ENCODE measurements at regions not wholly inside any gene's neighbourhood (a gene's known extent, or its start where the extent isn't known, plus 50 kb on each side); places are given as distances from the start of the nearest gene placed in this dataset.
"Not testable (repeated sequence)": the region's sequence is repeated elsewhere in the genome, so short reads cannot be mapped to it uniquely, and the experiment has no call there.

DNA sequence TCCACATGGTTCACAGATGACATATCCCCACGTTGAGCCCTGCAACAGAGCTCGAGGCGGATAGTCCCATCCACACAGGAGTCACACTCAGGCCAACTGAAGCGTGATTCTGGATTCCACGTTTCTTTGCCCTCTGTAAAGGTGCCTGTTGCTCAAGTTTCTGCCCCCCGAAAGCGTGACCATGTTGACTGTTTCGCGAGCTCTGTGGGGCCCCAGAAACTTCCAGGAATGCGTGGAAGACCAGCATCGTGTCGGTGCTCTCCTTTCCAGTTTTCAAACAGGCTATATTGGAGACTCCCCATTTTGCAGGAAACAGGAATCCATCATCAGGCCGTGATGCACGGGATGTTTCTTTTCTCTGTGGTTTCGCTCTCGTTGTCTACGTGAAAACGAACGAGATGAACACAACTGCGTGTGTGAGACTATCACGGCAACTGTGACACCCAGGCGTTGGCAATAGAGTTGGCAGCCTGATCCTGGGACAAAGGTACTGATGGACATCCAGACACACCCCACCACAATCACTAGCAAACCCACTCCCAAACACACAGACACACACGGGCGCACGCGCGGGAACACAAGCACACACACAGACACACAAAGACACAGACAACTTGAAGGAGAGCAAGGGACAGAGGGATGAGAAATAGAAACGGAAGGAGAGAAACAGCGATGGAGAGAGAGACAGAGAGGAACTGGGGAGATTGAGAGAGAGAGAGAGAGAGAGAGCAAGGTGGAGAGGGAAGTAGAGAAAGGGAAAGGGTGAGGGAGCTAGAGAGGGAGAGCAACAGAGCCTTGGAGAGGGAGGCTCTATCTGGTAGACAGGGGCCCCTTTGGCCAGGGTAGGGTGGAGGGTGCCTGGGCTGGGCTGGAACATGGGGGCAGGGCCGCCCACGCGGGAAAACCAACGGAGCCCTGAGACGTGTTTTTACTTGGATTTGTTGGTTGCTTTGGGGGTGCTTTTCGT is 1609.3 kb downstream of the SPATA31A7 start:
- Mint-ChIP-seq H3K27me3 (peaks cover 8 to 25% of the 10 kb centered on the region in 2 donors), H3K36me3 (ENCODE audit: insufficient read depth) (peaks cover 29% of the 10 kb centered on the region), H3K27ac (peak overlapping the region; percentile 4 to 61), H3K4me3 (peak overlapping the region; percentile 57 to 69), H3K4me1 (ENCODE audit: low read depth in 2 of 2) (peaks cover 25 to 28% of the 10 kb centered on the region in 2 donors)
- not testable (repeated sequence) for ATAC-seq (replicated peaks); H3K9me3 Mint-ChIP-seq
- peak; percentile 31 to 35 (median 35) for DNase-seq

DNA sequence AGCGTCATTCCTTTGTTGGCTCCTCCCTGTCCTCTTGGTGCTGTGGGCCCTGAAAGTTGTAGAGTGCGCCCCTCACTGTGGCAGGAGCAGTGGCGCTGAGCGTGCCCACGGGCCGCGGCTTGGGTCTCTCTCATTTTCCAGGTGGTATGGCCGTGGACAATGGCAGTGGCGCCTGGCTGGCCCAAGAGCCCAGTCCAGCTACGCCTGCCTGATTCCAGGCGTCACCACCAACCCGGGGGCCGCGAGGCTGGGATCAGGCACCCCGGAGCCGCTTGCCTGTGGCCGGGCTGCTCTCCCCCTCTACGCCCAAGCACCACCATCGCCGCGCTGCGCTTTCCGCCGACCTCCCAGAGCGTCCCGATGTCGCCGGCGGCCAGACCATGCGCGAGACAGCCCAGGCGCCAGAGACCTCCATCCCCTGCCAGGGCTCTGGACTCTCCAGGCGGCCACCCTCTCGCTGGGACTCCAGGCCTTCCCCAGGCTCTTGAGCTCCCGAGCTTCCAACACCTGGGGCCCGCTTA is 1610.1 kb downstream of the SPATA31A7 start:
- H3K36me3 Mint-ChIP-seq (ENCODE audit: insufficient read depth) = peaks cover 29% of the 10 kb centered on the region
- not testable (repeated sequence) for ATAC-seq (replicated peaks); H3K9me3 Mint-ChIP-seq
- H3K4me1 Mint-ChIP-seq (ENCODE audit: low read depth in 2 of 2) = peaks cover 25 to 28% of the 10 kb centered on the region in 2 donors
- DNase-seq = peak; percentile 10 to 25 (median 24)
- H3K27ac Mint-ChIP-seq = peak overlapping the region; percentile 4 to 61
- H3K27me3 Mint-ChIP-seq = peaks cover 15 to 32% of the 10 kb centered on the region in 2 donors
- peak overlapping the region; percentile 57 to 74 for H3K4me3 Mint-ChIP-seq

DNA sequence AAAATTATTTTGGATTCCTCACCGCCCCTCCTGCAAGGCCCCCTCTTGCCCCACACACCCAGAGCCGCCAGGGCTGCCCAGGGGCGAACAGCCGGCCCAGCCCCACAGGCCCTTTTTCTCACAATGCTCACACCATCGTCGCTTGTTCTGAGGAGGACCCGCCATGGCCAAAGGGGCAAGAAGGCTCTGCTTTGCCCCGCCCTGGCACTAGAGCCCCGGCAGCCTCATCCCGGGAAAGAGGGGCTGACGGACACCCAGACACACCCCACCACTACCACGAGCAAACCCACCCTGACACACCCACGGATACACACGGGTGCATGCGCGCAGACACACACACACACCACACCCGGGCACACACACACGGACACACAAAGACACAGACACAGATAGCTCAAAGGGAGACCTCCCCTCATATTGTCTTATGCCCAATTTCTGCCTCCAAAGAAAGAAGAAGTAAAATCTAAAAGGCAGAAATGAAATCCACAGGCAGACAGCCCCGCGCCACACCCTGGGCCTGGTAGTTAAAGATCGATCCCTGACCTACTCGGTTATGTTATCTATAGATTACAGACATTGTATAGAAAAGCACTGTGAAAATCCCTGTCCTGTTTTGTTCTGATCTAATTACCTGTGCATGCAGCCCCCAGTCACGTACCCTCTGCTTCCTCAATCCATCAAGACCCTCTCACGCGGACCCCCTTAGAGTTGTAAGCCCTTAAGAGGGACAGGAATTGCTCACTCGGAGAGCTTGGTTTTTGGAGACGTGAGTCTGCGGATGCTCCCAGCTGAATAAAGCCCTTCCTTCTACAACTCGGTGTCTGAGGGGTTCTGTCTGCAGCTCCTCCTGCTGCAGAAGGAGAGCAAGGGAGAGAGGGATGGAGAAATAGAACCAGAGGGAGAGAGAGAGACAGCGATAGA is 1610.9 kb downstream of the SPATA31A7 start:
- H3K9me3 Mint-ChIP-seq; ATAC-seq (replicated peaks): not testable (repeated sequence)
- Mint-ChIP-seq H3K27ac (peak overlapping the region; percentile 12 to 91), H3K27me3 (peaks cover 16 to 40% of the 10 kb centered on the region in 2 donors), H3K36me3 (ENCODE audit: insufficient read depth) (peaks cover 29% of the 10 kb centered on the region), H3K4me1 (ENCODE audit: low read depth in 2 of 2) (peaks cover 25 to 28% of the 10 kb centered on the region in 2 donors), H3K4me3 (peak overlapping the region; percentile 57 to 74)
- peak; percentile 24 to 27 (median 24) for DNase-seq

DNA sequence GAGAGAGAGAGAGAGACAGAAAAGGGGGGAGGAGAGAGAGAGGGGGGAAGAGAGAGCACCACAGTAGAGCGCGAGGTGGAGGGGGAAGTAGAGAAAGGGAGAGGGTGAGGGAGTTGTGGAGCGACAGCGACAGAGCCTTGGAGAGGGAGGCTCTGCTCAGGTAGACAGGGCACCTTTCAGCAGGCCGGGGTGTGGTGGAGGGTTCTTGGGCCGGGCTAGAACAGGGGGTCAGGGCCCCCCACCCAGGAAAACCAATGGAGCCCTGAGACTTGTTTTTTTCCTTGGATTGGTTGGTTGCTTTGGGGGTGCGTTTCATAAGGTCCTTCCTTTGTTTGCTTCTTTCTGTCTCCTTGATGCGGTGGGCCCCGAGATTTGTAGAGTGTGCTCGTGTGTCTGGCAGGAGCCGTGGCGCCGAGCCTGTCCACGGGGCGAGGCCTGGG is 1611.6 kb downstream of the SPATA31A7 start:
- not testable (repeated sequence) for H3K9me3 Mint-ChIP-seq; ATAC-seq (replicated peaks)
- Mint-ChIP-seq H3K36me3 (ENCODE audit: insufficient read depth) (peaks cover 29% of the 10 kb centered on the region), H3K4me1 (ENCODE audit: low read depth in 2 of 2) (peaks cover 25 to 28% of the 10 kb centered on the region in 2 donors), H3K27me3 (peaks cover 16 to 42% of the 10 kb centered on the region in 2 donors), H3K4me3 (peak overlapping the region; percentile 57 to 74), H3K27ac (peak overlapping the region; percentile 12 to 91)
- DNase-seq = peak in 1 of 3 experiments; percentile 21

DNA sequence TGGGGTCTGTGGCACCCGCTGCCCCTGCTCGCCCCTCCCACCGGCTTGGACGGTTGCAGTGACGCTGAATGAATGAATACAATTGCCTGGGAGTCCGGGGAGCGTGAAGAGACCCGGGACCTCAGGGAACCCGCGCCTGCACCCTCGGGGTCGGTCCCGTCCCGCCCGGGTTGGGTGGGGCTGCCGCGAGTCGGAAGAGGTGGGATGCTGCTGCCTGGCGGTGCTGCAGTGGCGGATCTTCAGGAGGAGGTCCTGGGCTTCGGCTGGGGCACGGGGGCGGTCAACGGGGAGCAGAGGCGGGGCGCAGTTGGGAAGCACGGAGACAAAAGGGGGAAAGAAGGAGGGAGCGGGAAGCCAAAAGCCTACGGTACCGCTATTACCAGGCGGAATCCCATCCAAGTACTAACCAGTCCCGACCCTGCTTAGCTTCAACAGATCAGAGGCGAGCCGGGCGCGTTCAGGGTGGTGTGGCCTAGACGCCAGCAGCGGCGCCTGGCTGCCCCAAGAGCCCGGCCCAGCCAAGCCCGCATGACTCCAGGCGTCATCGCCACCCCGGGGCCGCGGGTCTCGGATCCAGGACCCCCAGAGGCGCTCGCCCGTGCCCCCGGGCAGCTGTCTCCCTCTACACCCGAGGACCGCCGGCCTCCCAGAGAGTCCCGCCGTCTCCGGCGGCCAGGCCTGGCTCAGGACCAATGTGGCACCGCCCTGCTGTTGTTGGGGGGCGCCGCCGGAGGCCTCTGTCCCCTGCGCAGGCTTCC is 1612.3 kb downstream of the SPATA31A7 start:
- peak overlapping the region; percentile 12 to 91 for H3K27ac Mint-ChIP-seq
- H3K27me3 Mint-ChIP-seq = peaks cover 16 to 42% of the 10 kb centered on the region in 2 donors
- peaks cover 25 to 28% of the 10 kb centered on the region in 2 donors for H3K4me1 Mint-ChIP-seq (ENCODE audit: low read depth in 2 of 2)
- H3K36me3 Mint-ChIP-seq (ENCODE audit: insufficient read depth) = peaks cover 29% of the 10 kb centered on the region
- peak overlapping the region; percentile 57 to 74 for H3K4me3 Mint-ChIP-seq
- H3K9me3 Mint-ChIP-seq = not testable (repeated sequence)
- peak; percentile 98 for ATAC-seq (replicated peaks)
- DNase-seq = peak; percentile 75 to 87 (median 82)

DNA sequence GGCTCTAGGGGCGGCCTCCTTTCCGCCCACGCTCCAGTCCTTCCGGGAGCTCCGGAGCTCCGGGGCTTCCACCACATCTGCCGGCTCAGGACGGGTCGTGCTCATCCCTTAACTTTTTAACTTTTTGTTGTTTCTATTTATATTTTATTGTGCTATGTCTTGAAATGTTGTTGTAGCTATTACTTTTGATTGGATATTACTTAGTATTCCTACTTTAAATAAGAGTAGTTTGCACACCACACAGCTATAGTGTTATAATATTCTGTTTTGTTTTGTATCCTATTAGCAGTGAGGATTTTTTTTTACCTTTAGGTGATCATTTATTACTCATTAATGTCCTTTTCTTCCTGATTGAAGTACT is 1612.9 kb downstream of the SPATA31A7 start:
- not testable (repeated sequence) for DNase-seq
- H3K27ac Mint-ChIP-seq = peak overlapping the region; percentile 12 to 91
- peaks cover 16 to 42% of the 10 kb centered on the region in 2 donors for H3K27me3 Mint-ChIP-seq

DNA sequence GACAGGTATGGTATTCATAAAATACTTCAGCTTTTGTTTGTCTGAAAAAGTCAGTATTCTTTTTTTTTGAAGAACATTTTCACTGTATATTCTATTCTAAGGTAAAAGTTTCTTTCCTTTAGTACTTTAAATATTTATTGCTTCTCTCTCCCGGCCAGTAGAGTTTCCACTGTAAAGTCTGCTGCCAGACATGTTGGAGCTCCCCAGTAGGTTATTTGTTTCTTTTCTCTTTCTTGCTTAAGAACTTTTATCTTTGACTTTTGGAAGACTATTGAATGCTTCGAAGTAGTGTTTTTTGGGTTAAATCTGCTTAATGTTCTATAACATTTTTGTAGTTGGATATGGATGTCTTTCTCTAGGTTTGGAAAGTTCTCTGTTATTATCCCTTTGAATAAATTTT is 1613.3 kb downstream of the SPATA31A7 start:
- H3K27ac Mint-ChIP-seq = peak overlapping the region; percentile 12 to 91
- peaks cover 29% of the 10 kb centered on the region for H3K36me3 Mint-ChIP-seq (ENCODE audit: insufficient read depth)
- peaks cover 18 to 42% of the 10 kb centered on the region in 2 donors for H3K27me3 Mint-ChIP-seq
- peak overlapping the region; percentile 57 to 74 for H3K4me3 Mint-ChIP-seq
- ATAC-seq (replicated peaks); DNase-seq; H3K9me3 Mint-ChIP-seq: not testable (repeated sequence)
- peaks cover 25 to 28% of the 10 kb centered on the region in 2 donors for H3K4me1 Mint-ChIP-seq (ENCODE audit: low read depth in 2 of 2)

More for the DNA sequence above, 1612.9 kb downstream of the SPATA31A7 start:
- not testable (repeated sequence) for H3K9me3 Mint-ChIP-seq; ATAC-seq (replicated peaks)
- H3K4me3 Mint-ChIP-seq = peak overlapping the region; percentile 57 to 74
- peaks cover 29% of the 10 kb centered on the region for H3K36me3 Mint-ChIP-seq (ENCODE audit: insufficient read depth)
- peaks cover 25 to 28% of the 10 kb centered on the region in 2 donors for H3K4me1 Mint-ChIP-seq (ENCODE audit: low read depth in 2 of 2)

DNA sequence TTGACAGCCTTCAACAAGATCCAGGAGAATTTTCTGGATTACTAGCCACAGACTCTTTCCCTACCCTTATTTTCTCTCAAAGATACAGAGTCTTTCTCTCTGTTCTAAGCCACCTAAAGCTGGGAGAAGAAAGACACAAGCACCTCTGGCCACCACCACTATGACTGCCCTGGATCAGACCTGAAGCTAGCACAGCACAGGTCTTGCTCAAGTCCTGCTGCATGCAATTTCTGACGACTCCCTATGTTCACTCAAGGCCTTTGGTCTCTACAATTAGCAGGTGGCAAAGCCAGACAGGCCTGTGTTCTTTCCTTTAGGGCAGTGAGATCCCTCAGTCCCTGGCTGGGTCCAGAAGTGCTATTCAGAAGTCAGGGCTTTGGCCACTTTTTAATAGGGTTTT is 1614.5 kb downstream of the SPATA31A7 start:
- H3K27me3 Mint-ChIP-seq = peaks cover 18 to 42% of the 10 kb centered on the region in 2 donors
- H3K36me3 Mint-ChIP-seq (ENCODE audit: insufficient read depth) = peaks cover 28% of the 10 kb centered on the region
- H3K4me3 Mint-ChIP-seq; DNase-seq; H3K9me3 Mint-ChIP-seq; ATAC-seq (replicated peaks); H3K27ac Mint-ChIP-seq: not testable (repeated sequence)
- H3K4me1 Mint-ChIP-seq (ENCODE audit: low read depth in 2 of 2) = peaks cover 22% of the 10 kb centered on the region in 2 donors

DNA sequence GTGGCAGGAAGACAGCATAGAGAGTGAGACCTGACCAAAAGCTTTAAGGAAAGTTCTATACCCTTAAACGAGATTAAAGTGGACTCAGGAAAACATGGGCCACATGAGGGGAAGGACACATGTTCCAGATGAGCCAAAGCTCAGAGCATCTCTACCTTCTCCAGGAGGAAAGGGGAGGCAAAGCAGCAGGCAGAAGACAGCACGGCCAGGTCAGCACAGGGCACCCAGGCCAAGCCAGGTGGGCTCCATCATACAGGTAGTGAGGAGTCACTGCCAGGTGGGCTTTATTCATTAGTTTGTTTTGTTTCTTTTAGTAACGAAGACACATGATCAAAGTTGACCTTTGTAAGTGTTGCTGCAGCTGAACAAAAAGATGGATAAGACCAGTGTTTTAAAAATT is 1617.6 kb downstream of the SPATA31A7 start:
- DNase-seq; H3K27ac Mint-ChIP-seq; H3K36me3 Mint-ChIP-seq (ENCODE audit: insufficient read depth); H3K9me3 Mint-ChIP-seq; ATAC-seq (replicated peaks); H3K4me3 Mint-ChIP-seq; H3K4me1 Mint-ChIP-seq (ENCODE audit: low read depth in 2 of 2): not testable (repeated sequence)
- H3K27me3 Mint-ChIP-seq = peaks cover 14 to 23% of the 10 kb centered on the region in 2 donors

DNA sequence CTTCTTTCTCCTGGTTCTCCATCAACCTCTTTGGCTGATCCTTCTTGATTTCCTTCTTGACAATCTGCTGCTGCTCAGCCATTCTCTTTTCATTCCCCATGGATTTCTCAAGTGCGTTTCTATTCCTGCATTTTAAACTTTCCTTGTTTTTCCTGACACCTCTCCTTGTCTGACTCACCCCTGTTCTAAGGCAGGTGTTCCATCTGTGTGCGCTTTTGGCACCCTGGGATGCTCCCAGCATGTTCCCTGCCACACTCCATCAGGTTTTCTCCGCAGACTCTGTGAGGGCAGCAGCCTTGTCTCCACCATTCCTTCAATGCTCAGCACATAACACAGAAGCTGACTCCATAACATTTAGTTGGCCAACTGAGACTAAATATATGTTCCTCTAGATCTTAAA is 1618.2 kb downstream of the SPATA31A7 start:
- not testable (repeated sequence) for H3K4me1 Mint-ChIP-seq (ENCODE audit: low read depth in 2 of 2)

DNA sequence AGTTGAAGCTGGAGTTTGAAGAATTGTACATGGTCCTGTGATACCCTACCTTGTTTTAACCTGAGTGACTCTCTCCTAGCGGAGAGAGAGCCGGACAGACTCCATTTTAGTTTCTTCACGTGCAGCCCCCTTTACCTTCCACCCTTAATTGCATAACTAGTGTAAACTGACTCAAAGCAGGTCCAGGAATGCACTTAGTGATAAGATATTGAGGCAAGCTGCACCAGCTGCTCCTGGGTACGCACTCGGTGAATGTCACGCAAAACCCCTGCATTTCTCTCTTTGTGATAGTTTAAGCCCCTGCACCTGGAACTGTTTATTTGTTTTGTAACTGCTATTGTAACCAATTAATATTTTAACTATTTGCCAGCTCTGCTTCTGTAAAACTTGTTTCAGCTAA is 1620.5 kb downstream of the SPATA31A7 start:
- H3K4me3 Mint-ChIP-seq; H3K9me3 Mint-ChIP-seq; ATAC-seq (replicated peaks); H3K36me3 Mint-ChIP-seq (ENCODE audit: insufficient read depth); H3K4me1 Mint-ChIP-seq (ENCODE audit: low read depth in 2 of 2); H3K27ac Mint-ChIP-seq; DNase-seq: not testable (repeated sequence)
- peaks cover 17 to 21% of the 10 kb centered on the region in 2 donors for H3K27me3 Mint-ChIP-seq

More for the DNA sequence above, 1618.2 kb downstream of the SPATA31A7 start:
- H3K4me3 Mint-ChIP-seq; H3K36me3 Mint-ChIP-seq (ENCODE audit: insufficient read depth); H3K27ac Mint-ChIP-seq; H3K9me3 Mint-ChIP-seq; ATAC-seq (replicated peaks); DNase-seq: not testable (repeated sequence)
- peaks cover 14 to 22% of the 10 kb centered on the region in 2 donors for H3K27me3 Mint-ChIP-seq

DNA sequence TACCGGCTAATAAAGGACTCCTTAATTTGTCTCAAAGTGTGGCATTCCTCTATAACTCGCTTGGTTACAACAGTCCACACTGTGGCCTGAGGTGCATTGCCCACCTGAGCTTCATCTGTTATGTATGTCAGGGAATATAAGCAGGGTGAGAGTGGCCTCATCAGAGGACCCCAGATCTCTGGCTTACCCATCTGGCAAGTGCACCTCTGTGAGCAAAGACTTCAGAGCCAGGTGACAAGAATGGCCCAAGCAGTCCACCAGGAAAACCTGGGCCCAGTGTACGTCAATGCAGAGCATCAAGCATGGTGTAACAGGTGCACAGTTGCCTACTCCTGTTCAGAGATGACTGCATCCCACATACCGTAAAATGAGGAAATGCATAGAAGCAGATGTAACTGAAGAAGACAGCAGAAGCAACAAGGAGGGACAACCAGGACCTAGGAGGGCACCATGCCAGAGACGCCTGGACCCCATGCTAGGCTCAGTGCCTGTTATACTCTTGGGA is 1621.0 kb downstream of the SPATA31A7 start:
- not testable (repeated sequence) for DNase-seq; H3K4me1 Mint-ChIP-seq (ENCODE audit: low read depth in 2 of 2); H3K9me3 Mint-ChIP-seq; H3K4me3 Mint-ChIP-seq; H3K36me3 Mint-ChIP-seq (ENCODE audit: insufficient read depth); ATAC-seq (replicated peaks); H3K27ac Mint-ChIP-seq
- H3K27me3 Mint-ChIP-seq = peaks cover 18 to 20% of the 10 kb centered on the region in 2 donors
